NCI-H2107 treated with DMSO at 0.1 percent for 48 hours (cell line): ENCODE measurements at regions not wholly inside any gene's neighbourhood (a gene's known extent, or its start where the extent isn't known, plus 50 kb on each side); places are given as distances from the start of the nearest gene placed in this dataset.
A peak's percentile ranks its signal among the peaks of the same experiment; 100 is the strongest.

Experiments
- DNase-seq: peaks from one replicate; lab custom pipeline; 2025; ENCODE audit not compliant: unreplicated experiment; lab: John Stamatoyannopoulos, UW

DNA sequence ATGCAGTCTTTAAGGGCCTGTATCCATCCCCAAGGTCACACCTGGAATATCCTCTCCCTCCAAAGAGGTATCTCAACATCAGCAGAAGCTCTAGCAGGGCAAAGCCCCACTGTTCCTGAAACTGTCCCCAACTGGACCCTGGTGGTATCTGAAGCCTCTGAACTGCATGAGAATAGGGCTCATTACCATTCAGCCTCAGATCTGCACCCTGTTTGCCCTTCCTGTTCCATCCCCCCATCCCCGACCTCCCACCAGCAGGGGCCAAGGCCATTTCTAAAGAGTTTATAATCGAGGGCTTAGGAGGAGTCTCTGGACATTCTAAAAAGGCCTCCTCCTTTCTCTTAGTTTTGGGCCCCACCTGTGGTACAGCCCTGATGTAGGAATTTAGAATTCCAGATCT, 74.0 kb upstream of the THY1 start:
- DNase-seq = no peak

DNA sequence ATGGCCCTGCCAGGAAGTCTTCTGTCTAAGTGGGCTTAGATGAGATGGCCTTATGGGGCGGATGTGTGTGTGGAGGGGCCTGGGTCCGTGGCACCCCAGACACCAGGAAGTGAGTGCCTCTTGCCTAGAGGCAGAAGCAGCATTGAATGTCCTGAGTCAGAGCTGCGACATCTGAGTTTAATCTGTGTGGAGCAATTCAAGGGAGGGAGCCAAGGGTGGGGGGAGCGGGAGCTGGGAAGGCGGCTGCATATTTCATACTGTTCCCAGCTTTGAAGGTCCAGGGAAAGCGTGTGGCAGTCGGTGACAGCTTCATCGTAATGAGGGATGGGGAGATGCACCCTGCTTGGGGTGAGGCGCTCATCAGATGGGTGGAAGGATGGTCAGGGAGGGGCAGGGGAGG, 73.5 kb upstream of the THY1 start:
- DNase-seq = no peak

DNA sequence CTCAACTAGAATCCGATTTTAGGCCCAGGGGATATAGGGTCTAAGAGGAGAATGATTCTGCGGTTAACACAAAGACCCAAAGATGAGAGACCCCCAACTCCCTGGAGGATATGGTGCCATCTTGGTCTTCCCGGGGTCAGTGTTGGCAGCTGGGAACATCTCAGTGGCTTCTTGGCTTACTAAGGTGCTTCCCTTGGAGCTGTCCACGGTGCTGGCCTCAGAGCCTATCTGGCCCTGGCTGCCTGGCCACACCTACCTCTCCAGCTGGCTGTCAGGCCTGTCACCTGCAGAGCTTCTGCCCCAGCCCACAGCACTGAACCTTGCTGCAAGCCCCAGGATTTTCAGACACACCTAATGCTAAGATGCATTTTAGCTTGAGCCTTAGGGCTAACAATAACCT, 70.7 kb upstream of the THY1 start:
- DNase-seq = no peak

DNA sequence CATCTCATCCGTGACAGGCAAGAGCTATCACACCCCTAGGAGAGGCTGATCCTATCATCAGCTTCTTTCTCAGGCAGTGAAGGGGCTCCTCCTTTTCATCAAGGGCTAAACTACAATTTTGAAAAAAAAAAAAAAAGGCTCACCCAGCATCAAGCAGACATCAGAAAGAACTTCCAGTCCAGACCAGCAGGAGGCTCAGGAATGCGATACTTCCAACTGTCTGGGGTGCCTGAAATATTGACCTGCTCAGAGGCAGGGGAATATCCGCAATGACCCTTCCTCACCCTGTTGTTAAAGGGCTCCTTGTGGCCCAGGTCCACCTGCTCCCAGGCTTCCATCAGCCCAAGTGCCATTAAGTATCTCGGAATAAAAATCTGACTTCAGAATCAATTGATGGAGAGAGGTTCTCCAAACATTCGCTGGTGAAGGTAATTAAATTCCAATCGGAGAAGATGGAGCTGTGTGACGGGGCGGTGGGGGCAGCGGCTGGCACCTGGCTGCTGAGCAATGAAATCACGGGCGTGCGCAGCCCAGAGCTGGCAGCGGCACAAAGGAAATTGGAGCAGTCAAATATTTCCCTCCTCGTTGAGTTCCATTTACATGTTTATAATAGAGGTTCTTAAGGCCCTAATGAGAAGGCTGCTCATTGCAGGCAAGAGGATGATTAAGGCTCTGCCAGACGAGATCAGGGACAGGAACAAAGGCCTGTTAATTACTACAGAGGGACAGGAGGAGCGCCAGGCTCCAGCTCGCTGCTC, 69.0 kb upstream of the THY1 start:
- peak; percentile 90 for DNase-seq

DNA sequence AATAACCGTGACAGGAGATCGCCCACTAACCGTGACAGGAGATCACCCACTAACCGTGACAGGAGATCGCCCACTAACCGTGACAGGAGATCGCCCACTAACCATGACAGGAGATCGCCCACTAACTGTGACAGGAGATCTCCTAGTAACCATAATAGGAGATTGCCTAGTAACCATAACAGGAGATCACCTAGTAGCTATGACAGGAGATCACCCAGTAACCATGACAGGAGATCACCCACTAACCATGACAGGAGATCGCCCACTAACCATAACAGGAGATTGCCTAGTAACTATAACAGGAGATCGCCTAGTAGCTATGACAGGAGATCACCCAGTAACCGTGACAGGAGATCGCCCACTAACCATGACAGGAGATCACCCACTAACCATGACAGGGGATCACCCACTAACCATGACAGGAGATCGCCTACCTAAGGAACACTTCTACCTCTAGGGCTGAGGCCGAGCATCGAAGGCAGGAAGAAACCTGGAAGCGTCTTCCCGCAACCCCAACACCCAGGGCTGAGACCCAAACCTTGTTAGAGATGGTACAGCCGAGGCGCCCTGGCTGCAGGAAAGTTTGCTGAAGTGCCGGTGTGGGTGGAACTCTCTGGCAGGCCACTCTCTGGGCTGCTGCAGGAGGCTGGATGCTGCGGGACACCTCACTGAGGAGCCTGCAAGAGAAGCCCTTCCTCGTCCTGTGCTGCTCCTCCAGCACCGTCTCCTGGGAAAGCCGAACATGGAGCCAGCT, 67.5 kb upstream of the THY1 start:
- no peak for DNase-seq

DNA sequence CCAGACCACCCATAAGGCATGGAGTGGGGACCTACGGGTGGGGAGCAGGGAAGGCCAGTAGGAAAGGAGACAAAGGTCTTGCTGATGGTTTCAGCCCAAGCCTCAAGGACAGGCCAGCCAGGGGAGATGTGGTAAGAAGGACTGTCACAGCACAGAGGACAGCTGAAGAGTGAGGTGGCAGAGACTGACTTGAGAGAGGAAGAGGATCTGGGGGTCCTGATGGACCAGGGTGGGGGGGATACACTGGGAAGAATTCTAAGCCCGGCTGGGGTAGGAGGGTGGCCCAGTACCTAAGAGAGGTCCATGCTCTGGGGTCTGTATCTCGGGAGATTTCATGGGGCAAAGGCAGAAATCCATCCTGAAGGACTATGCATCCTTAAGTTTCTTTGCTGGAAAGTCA, 66.1 kb upstream of the THY1 start:
- no peak for DNase-seq

DNA sequence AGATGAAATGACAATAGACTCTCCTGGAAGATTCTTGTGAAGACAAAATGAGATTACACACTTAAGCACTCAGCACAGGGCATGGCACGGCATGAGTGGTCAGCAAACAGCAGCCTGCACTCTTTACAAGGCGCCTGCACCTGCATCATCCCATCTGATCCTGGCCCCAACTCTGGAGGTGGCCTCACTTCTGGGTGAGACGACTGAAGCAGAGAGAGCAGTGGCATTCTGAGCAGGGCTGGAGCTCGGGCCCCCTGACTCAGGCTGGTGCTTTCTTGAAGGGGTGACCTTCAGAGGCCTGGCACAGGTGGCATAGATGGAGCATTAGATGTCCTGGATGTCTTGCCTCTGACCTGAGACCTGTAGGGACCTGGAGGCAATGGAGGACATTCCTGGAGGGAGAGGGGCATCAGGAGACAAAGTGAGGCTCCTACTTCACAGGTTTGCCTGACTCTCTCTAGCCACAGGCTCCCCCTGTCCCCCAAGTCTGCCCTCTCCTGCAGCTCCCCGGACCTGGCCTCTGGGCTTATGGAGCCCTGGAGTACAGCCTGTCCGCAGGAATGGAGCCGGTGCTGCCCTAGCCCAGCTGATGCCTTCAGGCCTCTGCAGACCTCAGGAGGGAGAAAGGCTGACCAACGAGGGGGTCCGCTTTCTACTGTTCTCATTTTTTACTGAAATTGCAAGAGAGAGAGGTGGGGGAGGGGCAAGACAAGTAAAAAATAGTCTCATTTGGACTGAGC, 65.5 kb upstream of the THY1 start:
- DNase-seq = no peak

DNA sequence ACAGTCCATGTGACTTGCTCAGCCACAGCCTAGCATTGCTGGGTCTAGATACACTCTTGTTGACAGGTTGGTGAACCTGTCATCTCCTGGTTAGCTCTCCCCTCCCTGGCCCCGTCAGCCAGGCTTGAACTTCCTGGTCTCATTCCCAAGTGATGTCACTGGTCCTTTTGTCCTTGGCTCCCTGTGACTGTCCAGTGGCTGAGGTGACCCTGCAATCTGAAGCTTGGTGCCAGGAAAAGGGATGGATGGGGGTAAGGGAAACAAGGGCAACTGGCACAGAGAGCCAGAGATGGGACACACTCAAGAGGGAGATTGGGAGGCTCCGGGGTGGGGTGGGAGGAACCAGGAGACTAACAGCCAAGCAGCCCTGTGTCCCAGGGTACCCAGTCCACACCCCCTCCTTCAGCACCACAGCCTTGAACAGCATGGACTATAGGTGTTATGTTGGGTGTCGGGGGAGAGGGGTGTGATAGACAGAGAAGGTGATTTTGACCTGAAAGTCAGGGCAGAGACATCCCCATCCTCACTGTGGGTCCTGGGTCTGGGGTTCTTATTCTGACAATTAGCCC, 63.8 kb upstream of the THY1 start:
- no peak for DNase-seq

DNA sequence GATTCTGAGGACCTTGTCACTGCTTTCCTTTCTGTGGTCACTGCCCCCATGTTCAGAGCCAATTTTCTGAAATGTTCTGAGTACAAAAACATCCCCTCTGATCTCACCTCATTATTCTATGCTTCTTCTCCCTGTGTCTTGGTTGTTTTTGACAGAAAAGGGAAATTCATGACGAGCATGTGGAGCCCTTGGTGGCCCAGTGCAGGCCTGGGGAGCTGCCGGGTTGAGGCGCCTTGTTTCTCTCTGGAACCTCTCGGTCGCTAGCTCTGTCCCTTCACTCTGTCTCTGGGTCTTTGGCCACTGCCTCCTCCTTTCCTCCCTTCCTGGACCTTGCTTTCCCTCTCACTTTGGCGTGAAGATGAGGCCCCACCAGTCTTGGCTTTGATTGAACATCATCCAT, 63.0 kb upstream of the THY1 start:
- DNase-seq = no peak

DNA sequence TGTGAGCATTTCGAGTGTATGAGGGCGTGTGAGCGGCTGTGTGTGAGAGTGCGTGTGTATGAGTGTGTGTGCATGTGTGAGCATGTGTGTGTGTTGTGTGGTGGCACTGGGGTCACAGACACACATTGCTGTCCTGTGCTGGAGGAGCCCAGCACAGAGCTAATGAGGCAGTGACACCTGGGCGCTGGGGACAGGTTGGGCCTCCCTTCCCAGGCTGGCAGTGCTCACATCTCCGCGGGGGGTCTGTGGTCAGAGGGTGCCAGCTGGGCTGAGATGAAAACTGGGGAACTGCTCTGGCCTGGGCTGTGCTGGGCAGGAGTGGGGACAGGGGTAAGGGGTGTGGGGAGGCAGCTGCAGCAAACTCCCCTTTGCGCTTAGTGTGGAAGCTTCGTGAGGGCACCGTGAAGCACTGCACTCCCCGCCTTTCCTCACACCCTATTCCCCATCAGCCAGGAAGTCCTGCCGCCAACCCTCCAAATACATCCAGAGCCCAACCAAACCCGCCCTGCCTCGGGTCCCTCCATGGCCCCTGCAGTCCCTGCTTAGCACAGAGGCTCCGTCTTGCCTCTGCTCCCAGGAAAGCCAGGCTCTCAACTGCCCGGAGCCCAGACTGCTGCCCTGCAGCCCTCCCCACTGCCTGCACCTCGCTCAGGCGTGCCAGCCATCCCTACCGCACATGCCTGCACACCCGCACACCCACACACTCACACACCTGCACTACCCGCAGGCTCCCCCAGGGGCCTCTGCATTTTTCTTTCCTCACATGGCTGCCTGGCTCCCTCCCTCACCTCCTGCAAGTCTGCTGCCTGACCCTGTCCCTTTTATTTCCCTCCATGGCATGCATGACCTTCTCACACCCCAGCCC, 62.0 kb upstream of the THY1 start:
- DNase-seq = no peak

DNA sequence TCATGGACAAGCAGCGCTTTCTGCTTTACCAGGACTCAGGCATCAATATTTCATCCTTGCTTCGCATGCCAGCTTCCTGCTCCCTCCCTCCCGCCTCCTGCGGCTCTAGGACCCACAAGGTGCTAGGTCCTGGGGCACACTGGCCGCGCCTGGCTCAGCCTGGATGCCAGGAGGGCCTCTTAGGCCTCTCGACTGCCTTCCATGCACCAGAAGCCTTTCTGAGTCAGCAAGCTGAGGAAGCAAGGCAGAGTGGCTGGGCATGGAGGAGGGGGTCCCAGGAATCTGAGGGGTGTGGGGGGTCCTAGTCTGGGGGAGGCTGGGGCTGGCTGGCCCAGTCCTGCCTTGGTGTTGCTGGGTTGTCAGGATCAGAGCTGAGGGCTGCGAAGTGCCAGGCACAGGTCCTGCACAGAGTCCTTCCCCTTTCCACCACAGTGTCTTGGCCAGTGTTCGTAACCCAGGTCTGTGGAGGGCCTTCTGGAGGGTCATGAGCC, 61.0 kb upstream of the THY1 start:
- DNase-seq = no peak

DNA sequence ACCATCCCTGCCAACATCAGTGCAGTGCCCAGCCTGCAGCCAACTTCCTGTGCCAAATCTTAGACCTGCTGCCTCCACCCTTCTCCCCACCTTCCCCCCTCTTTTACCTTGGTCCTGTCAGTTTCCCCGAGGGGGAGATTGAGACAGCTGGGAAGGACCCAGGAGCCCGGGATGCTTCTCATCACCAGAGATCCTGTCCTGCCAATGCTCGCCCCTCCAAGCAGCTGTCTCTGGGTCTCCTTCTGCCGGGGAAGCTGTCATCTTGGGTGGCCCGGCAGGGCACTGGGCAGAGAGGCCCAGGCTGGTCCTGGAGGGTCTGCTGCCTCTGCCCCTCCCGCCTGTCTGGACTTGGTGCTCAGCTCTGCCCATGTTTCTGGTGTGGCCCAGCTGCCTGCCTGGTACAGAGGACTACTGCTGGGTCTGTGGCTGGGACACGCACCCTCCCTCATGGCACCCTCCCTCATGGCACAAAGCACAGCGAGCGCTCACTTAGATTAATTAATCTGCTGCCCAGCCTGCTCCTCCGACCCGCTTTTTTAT, 60.4 kb upstream of the THY1 start:
- DNase-seq = no peak

DNA sequence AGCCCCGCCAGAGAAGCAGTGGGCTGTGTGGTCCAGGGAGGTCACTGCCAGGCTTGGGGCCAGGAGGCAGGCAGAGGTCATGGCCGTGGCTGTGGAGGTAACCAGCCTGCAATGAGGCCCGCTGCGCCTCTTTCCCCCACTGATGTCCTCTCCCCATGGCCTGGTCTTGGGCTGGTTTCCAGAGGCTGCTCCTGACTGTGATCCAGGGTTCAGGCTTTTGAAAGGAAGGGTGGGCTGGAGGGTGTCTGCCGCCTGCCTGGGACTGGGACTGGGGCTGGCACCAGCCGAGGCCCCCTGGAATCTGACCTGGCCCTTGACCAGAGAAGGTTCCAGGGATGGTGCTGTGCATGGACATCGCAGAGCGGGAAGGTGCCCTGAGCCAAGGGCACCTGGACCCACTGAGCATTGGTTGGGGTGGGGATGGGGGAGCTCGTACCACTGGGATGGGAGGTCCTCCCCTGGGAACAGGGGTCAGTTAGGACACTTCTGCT, 59.6 kb upstream of the THY1 start:
- no peak for DNase-seq

DNA sequence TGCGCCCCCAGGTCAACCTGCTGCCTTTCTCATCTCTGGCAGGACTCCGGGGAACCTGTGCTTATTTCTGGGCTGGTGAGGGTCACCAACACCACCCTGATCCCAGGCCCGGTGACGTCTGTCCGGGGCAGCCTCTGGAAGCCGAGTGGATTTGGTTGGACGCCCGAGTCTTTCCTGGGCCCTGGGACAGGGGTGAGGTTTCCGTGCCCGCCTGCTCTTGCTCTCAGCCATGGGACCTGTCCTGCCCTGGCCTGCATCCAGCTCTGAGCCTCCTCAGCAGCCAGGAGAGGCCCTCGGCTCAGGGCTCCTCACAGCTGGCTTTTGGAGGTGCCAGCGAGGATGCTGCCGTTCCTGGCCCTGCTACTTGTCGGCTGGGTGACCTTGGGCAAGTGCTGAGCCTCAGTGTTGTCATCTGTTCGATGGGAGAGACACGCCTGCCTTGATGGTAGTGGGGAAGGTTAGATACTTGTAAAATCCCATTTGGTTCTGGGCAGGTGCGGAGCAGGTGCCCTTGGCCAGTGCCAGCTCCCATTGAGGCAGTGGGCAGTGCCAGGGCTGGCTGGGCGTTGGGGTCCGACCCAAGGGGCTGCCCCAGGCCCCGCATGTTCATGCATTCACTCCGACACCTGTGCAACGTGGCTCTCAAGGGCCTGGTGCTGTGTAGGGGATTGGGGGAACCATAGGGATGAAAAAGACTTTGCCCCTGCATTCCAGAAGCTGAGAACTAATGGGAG, 58.9 kb upstream of the THY1 start:
- no peak for DNase-seq

DNA sequence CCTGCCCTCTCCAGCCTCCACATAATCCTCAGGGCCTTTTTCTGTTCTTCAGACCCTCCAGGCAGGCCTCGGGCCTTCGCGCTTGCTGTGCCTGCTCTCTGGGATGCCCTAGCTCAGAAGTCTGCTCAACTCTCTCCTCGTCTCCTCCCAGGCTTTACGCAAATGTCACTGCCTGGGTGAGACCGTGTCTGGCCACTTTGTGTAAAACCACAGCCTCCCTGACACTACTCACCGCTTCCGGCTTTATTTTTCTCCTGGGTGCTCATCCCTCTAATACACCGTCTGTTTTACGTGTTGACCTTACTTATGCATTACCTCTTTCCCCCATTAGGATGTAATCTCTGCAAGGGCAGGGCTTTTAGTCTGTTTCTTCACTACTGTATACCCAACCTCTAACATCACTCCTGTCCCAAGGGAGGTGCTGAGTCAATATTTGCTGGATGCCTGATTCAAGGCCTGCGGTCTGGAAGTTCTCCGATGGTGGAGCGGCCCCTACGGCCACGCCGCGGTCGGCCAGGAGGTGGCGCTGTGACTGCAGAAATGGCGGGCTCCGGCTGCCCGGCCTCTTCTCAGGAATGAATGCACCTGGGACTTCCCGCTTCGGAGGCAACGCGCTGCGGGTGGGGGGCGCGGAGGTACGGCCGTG, 58.2 kb upstream of the THY1 start:
- DNase-seq = peak; percentile 94

DNA sequence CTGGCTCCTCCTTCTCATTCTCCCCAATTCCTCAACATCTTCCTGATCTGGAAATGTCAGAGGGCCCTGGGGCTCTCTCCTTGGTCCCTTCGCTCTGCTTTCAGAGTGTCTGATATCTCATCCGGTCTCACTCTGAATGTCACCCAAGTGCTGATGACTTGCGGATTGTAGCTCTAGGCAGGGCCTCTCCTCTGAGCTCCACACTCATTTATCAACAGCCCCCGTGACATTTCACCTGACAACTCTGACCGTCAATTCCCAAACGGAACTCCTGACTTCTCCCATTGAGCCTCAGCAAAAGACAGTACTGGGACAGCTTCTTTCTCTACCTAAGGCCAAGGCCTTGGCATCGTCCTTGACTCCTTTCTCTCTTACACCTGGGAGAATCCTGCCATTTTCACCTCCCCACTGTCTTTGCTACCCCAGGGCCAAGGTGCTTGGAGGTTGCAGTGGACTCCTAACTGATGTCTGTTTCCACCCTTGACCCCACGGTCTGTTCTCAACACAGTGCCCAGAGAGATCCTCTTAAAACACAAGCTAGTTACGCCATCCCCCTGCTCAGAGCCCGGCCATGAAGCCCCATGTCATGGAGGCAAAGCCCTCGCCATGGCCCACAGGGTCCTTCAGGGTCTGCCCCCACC, 57.5 kb upstream of the THY1 start:
- DNase-seq = no peak

DNA sequence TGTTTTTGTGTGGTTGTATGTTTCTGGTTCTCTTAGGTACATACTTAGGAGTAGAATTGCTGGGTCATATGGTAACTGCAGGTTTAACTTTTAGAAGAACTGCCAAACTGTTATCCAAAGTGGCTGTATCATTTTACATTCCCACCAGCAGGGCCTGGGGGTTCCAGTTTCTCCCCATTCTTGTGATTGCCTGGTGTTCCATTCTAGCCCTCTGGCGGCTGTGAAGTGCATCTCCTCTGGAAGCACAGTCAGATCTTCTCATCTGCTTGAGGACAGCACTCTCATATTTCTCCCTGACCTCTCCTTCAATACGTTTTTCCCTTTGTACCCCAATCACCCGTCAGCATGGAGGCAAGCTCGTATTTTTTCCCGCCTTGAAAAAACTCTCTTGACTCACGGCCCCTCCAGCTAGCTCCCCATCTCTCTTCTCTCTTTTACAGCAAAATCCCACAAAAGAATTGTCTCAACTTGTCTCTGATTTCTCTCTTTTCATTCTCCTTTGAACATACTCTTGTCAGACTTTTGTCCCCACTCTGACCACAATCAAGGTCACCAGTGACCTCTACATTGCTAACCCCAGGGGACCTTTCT, 56.8 kb upstream of the THY1 start:
- DNase-seq = no peak

DNA sequence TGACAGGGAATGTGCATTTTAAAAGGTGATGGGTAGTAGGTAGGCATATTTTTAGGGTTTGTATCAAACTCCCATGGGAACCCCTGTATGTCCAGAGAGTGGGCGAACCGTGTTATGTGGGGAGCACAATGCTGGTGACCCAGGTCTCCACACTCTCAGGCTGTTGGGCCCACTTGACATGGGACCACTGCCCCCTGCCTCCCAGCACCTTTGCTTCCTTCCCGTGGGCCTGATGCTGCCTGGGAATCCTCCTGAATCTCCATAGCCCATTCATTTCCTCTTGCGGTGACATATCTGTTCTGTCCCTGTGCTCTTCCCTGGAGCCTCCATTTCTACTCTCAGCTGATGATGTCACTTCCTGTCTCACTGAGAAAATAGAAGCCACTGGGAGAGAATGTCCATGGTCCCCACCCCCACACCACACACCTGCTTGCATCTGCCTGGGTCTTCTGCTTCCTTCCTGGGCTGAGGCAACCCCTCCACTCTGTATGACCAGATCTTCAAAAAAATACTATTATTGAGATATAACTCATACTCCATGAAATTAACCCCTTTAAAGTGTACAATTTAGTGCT, 55.8 kb upstream of the THY1 start:
- no peak for DNase-seq
